ENCODE measurements at regions not wholly inside any gene's neighbourhood (a gene's known extent, or its start where the extent isn't known, plus 50 kb on each side); places are given as distances from the start of the nearest gene placed in this dataset.
"Not testable (repeated sequence)": the region's sequence is repeated elsewhere in the genome, so short reads cannot be mapped to it uniquely, and the experiment has no call there.

GRCh38 chr6:40887079-40887791, 151.8 kb downstream of the UNC5CL start:
- intact Hi-C loops (cut with micrococcal nuclease) = no loop called here

GRCh38 chr6:40885139-40885774, 153.8 kb downstream of the UNC5CL start:
- intact Hi-C loops (cut with micrococcal nuclease) = no loop called here

GRCh38 chr6:40882323-40882997, 156.6 kb downstream of the UNC5CL start:
- intact Hi-C loops (cut with micrococcal nuclease) = no loop called here

GRCh38 chr6:40881501-40881900, 157.5 kb downstream of the UNC5CL start:
- intact Hi-C loops (cut with micrococcal nuclease) = no loop called here

GRCh38 chr6:40880906-40881305, 158.1 kb downstream of the UNC5CL start:
- intact Hi-C loops (cut with micrococcal nuclease) = no loop called here

- intact Hi-C loops (cut with micrococcal nuclease) = no loop called here
Measured at GRCh38 chr6:40879169-40879568, 159.9 kb downstream of the UNC5CL start.

GRCh38 chr6:40877362-40877761, 161.7 kb downstream of the UNC5CL start:
- intact Hi-C loops (cut with micrococcal nuclease) = no loop called here

- intact Hi-C loops (cut with micrococcal nuclease) = no loop called here
Measured at GRCh38 chr6:40876336-40876735, 162.7 kb downstream of the UNC5CL start.

- intact Hi-C loops (cut with micrococcal nuclease) = no loop called here
Measured at GRCh38 chr6:40874495-40874894, 164.5 kb downstream of the UNC5CL start.

GRCh38 chr6:40871424-40871823, 167.6 kb downstream of the UNC5CL start:
- intact Hi-C loops (cut with micrococcal nuclease) = no loop called here

- intact Hi-C loops (cut with micrococcal nuclease) = not testable (repeated sequence)
Measured at GRCh38 chr6:40868089-40868865, 170.7 kb downstream of the UNC5CL start.

GRCh38 chr6:40867527-40867926, 171.5 kb downstream of the UNC5CL start:
- intact Hi-C loops (cut with micrococcal nuclease) = not testable (repeated sequence)

GRCh38 chr6:40865259-40865658, 173.8 kb downstream of the UNC5CL start:
- intact Hi-C loops (cut with micrococcal nuclease) = not testable (repeated sequence)

GRCh38 chr6:40860443-40860842, 178.6 kb downstream of the UNC5CL start:
- intact Hi-C loops (cut with micrococcal nuclease) = no loop called here

- intact Hi-C loops (cut with micrococcal nuclease) = no loop called here
Measured at GRCh38 chr6:40856271-40856670, 182.8 kb downstream of the UNC5CL start.

GRCh38 chr6:40855168-40855880, 183.7 kb downstream of the UNC5CL start:
- intact Hi-C loops (cut with micrococcal nuclease) = no loop called here

GRCh38 chr6:40854592-40854991, 184.4 kb downstream of the UNC5CL start:
- intact Hi-C loops (cut with micrococcal nuclease) = no loop called here

- intact Hi-C loops (cut with micrococcal nuclease) = no loop called here
Measured at GRCh38 chr6:40852779-40853373, 186.1 kb downstream of the UNC5CL start.

GRCh38 chr6:40849546-40849945, 189.5 kb downstream of the UNC5CL start:
- intact Hi-C loops (cut with micrococcal nuclease) = no loop called here

- intact Hi-C loops (cut with micrococcal nuclease) = no loop called here
Measured at GRCh38 chr6:40848868-40849514, 190.0 kb downstream of the UNC5CL start.
